HG02870 (cell line): ENCODE measurements at regions not wholly inside any gene's neighbourhood (a gene's known extent, or its start where the extent isn't known, plus 50 kb on each side); places are given as distances from the start of the nearest gene placed in this dataset.

ENCODE experiments used
- ATAC-seq: cut with Tn5 transposase; IDR thresholded peaks from one replicate; pipeline ENCODE4 v1.9.1; 2021; ENCODE audit warnings: mild to moderate bottlenecking, moderate library complexity; ENCODE audit not compliant: unreplicated experiment

GRCh38 chr4:166460769-166461550 is 587.9 kb downstream of the TLL1 start:
- ATAC-seq, result no peak

GRCh38 chr4:166481055-166481454 is 608.0 kb downstream of the TLL1 start:
- ATAC-seq, result peak; percentile 58

GRCh38 chr4:166481739-166482138 is 608.7 kb downstream of the TLL1 start:
- ATAC-seq, result peak; percentile 68

- ATAC-seq, result no peak
Measured at GRCh38 chr4:166482758-166483157, 609.7 kb downstream of the TLL1 start.

GRCh38 chr4:166491635-166492034 is 618.6 kb downstream of the TLL1 start:
- ATAC-seq, result no peak

- ATAC-seq, result no peak
Measured at GRCh38 chr4:166493924-166494345, 620.9 kb downstream of the TLL1 start.

GRCh38 chr4:166498546-166498945 is 625.5 kb downstream of the TLL1 start:
- ATAC-seq, result no peak

GRCh38 chr4:166499820-166500219 is 626.8 kb downstream of the TLL1 start:
- no peak for ATAC-seq

- peak; percentile 83 for ATAC-seq
Measured at GRCh38 chr4:166501941-166502382, 628.9 kb downstream of the TLL1 start.

- ATAC-seq, result no peak
Measured at GRCh38 chr4:166502660-166503059, 629.6 kb downstream of the TLL1 start.

- ATAC-seq, result no peak
Measured at GRCh38 chr4:166506051-166506450, 633.0 kb downstream of the TLL1 start.

GRCh38 chr4:166512267-166512666 is 639.2 kb downstream of the TLL1 start:
- ATAC-seq, result no peak

- ATAC-seq, result no peak
Measured at GRCh38 chr4:166518315-166518714, 645.3 kb downstream of the TLL1 start.

GRCh38 chr4:166518776-166519175 is 645.7 kb downstream of the TLL1 start:
- no peak for ATAC-seq

- no peak for ATAC-seq
Measured at GRCh38 chr4:166519774-166520173, 646.7 kb downstream of the TLL1 start.

- ATAC-seq, result no peak
Measured at GRCh38 chr4:166527500-166527899, 654.5 kb downstream of the TLL1 start.

GRCh38 chr4:166531703-166532102 is 658.7 kb downstream of the TLL1 start:
- no peak for ATAC-seq

GRCh38 chr4:166535865-166536264 is 662.8 kb downstream of the TLL1 start:
- no peak for ATAC-seq

- ATAC-seq, result no peak
Measured at GRCh38 chr4:166538491-166539005, 665.5 kb downstream of the TLL1 start.

- ATAC-seq, result no peak
Measured at GRCh38 chr4:166546009-166546408, 673.0 kb downstream of the TLL1 start.

- ATAC-seq, result no peak
Measured at GRCh38 chr4:166577639-166578038, 656.7 kb downstream of the SPOCK3 start.

- ATAC-seq, result no peak
Measured at GRCh38 chr4:166585491-166585890, 648.8 kb downstream of the SPOCK3 start.
